Endothelial cell of umbilical vein (primary cell): ENCODE measurements at regions not wholly inside any gene's neighbourhood (a gene's known extent, or its start where the extent isn't known, plus 50 kb on each side); places are given as distances from the start of the nearest gene placed in this dataset.
"Not testable (repeated sequence)": the region's sequence is repeated elsewhere in the genome, so short reads cannot be mapped to it uniquely, and the experiment has no call there.

Experiments
- BruUV-seq: library from RNA; stranded (reverse); fragments of 400-500 nt; replicated peaks from 2 replicates; lab custom pipeline; 2021; lab: Mats Ljungman, UMichigan
- CTCF ChIA-PET: fragments of 300-600, 350-600 bp; sonication (Branson Sonifier 250); formaldehyde crosslinking; loops from one replicate; lab custom pipeline; 2021; ENCODE audit warnings: antibody characterized with exemption, inconsistent platforms; lab: Charles Lee
- POLR2A ChIA-PET: fragments of 300-600, 350-600 bp; sonication (Branson Sonifier 250); formaldehyde crosslinking; loops from one replicate; lab custom pipeline; 2021; ENCODE audit warnings: antibody characterized with exemption, inconsistent platforms; lab: Charles Lee
- DNase-seq: peaks from one replicate; pipeline ENCODE4 v3.0.0-alpha.2; 2011; ENCODE audit warnings: low read depth, low spot score
- FAIRE-seq: peaks from 2 replicates; lab custom pipeline; 2011; peaks lifted over from hg19 to GRCh38; lab: Jason Lieb, UNC
- H2AFZ ChIP-seq: 2 replicates; pipeline ENCODE4 v1.6.0; 2012; ENCODE audit warnings: low read depth, low read length, control low read depth, inconsistent platforms
- H3K27ac ChIP-seq: 2 replicates; pipeline ENCODE4 v1.5.1; 2011; ENCODE audit warnings: low read depth, mild to moderate bottlenecking, control low read depth, low read length, moderate library complexity; ENCODE audit not compliant: insufficient read depth
- H3K27me3 ChIP-seq, 2 experiments: 2 replicates each; pipeline versions ENCODE4 v1.6.0 to v1.6.1; 2011; ENCODE audit warnings: low read length in 2 of 2, mixed read lengths in 1 of 2; ENCODE audit not compliant: control insufficient read depth in 2 of 2, insufficient read depth in 2 of 2
- H3K36me3 ChIP-seq, 2 experiments: 2 replicates in 1 of 2; 3 replicates in 1 of 2; pipeline ENCODE4 v1.5.1; 2011; ENCODE audit warnings: low read length in 2 of 2, mild to moderate bottlenecking in 1 of 2, moderate library complexity in 1 of 2; ENCODE audit not compliant: control insufficient read depth in 2 of 2, insufficient read depth in 2 of 2; ENCODE audit errors: extremely low read depth in 1 of 2
- H3K4me1 ChIP-seq: 3 replicates; pipeline ENCODE4 v1.5.1; 2011; ENCODE audit warnings: mild to moderate bottlenecking, low read length; ENCODE audit not compliant: control insufficient read depth, insufficient read depth; ENCODE audit errors: extremely low read depth
- H3K4me2 ChIP-seq: 2 replicates; pipeline ENCODE4 v1.6.1; 2011; ENCODE audit warnings: low read length, control low read depth, mixed read lengths; ENCODE audit not compliant: insufficient read depth
- H3K4me3 ChIP-seq, 3 experiments: fragments of 200-600 bp in 1 of 3; sonication (generic), shearing (Covaris generic) in 1 of 3; replicated peaks in 1 of 3; 2 replicates each; pipeline ENCODE4 v1.5.1; 2011 to 2016; ENCODE audit warnings: control low read depth in 3 of 3, low read length in 3 of 3, mild to moderate bottlenecking in 2 of 3, inconsistent platforms in 1 of 3, low read depth in 1 of 3, moderate library complexity in 1 of 3; ENCODE audit not compliant: insufficient read depth in 1 of 3
- H3K79me2 ChIP-seq: 2 replicates; pipeline ENCODE4 v1.6.0; 2012; ENCODE audit warnings: low read length, inconsistent platforms; ENCODE audit not compliant: control insufficient read depth, insufficient read depth
- H3K9ac ChIP-seq: replicated peaks from 2 replicates; pipeline ENCODE3; 2011; ENCODE audit warnings: low read length, control low read depth; ENCODE audit not compliant: insufficient read depth; ENCODE audit errors: extremely low read depth
- H3K9me1 ChIP-seq: replicated peaks from 3 replicates; pipeline ENCODE4 v1.6.0; 2011; ENCODE audit warnings: mild to moderate bottlenecking, low read length; ENCODE audit not compliant: control insufficient read depth, insufficient read depth; ENCODE audit errors: extremely low read depth
- H3K9me3 ChIP-seq: replicated peaks from 2 replicates; pipeline ENCODE4 v1.5.1; 2012; ENCODE audit warnings: low read length, inconsistent platforms; ENCODE audit not compliant: control insufficient read depth, insufficient read depth
- H4K20me1 ChIP-seq: replicated peaks from 2 replicates; pipeline ENCODE3; 2011; ENCODE audit warnings: mild to moderate bottlenecking, low read length; ENCODE audit not compliant: control insufficient read depth, insufficient read depth; ENCODE audit errors: extremely low read depth
- dilution Hi-C: fragments of 300-500 bp; cut with MboI; formaldehyde crosslinking; loops from one replicate; pipeline ENCODE4 v1.15.0; 2019; ENCODE audit warnings: low sequenced_read_pairs; ENCODE audit not compliant: extremely low pct_ligation_motif_present
- intact Hi-C: fragments of 100-400 bp; cut with micrococcal nuclease; formaldehyde crosslinking; loops from one replicate; pipeline ENCODE4 v1.10.0; 2022

GRCh38 chr16:18201511-18201910 is 135.0 kb downstream of the NPIPA8 start:
- H3K36me3 ChIP-seq, H3K27ac ChIP-seq, H3K27me3 ChIP-seq, intact Hi-C loops, CTCF ChIA-PET, DNase-seq, H3K4me1 ChIP-seq, H3K9me1 ChIP-seq, FAIRE-seq, H3K79me2 ChIP-seq, dilution Hi-C loops, H2AFZ ChIP-seq, H3K4me3 ChIP-seq, H4K20me1 ChIP-seq, POLR2A ChIA-PET, BruUV-seq, H3K9me3 ChIP-seq, H3K9ac ChIP-seq, H3K4me2 ChIP-seq: not testable (repeated sequence)

- BruUV-seq, dilution Hi-C loops: not testable (repeated sequence)
Measured at GRCh38 chr16:18192389-18192788, 144.1 kb downstream of the NPIPA8 start.

GRCh38 chr16:18190179-18190578 is 146.4 kb downstream of the NPIPA8 start:
- H3K9ac ChIP-seq, H3K36me3 ChIP-seq, H3K9me3 ChIP-seq, H3K79me2 ChIP-seq, BruUV-seq, H3K27ac ChIP-seq, H3K9me1 ChIP-seq, intact Hi-C loops, dilution Hi-C loops, H2AFZ ChIP-seq, H4K20me1 ChIP-seq, H3K4me2 ChIP-seq, CTCF ChIA-PET, DNase-seq, POLR2A ChIA-PET, H3K4me1 ChIP-seq, H3K4me3 ChIP-seq, H3K27me3 ChIP-seq, FAIRE-seq: not testable (repeated sequence)

More at GRCh38 chr16:18192389-18192788, 144.1 kb downstream of the NPIPA8 start:
- H3K9me1 ChIP-seq, H3K36me3 ChIP-seq, intact Hi-C loops, H2AFZ ChIP-seq, CTCF ChIA-PET, DNase-seq, H3K9me3 ChIP-seq, POLR2A ChIA-PET, H3K27me3 ChIP-seq, H3K9ac ChIP-seq, FAIRE-seq, H3K4me2 ChIP-seq, H3K4me1 ChIP-seq, H3K4me3 ChIP-seq, H4K20me1 ChIP-seq, H3K27ac ChIP-seq, H3K79me2 ChIP-seq: not testable (repeated sequence)

- H3K4me1 ChIP-seq, DNase-seq, H3K9me1 ChIP-seq, FAIRE-seq, H3K27ac ChIP-seq, POLR2A ChIA-PET, H3K9ac ChIP-seq, H4K20me1 ChIP-seq, H3K9me3 ChIP-seq, dilution Hi-C loops, H3K4me3 ChIP-seq, H3K79me2 ChIP-seq, intact Hi-C loops, BruUV-seq, CTCF ChIA-PET, H3K36me3 ChIP-seq, H2AFZ ChIP-seq, H3K4me2 ChIP-seq, H3K27me3 ChIP-seq: not testable (repeated sequence)
Measured at GRCh38 chr16:18184755-18185154, 151.8 kb downstream of the NPIPA8 start.
